GM18873 (cell line): ENCODE measurements at regions not wholly inside any gene's neighbourhood (a gene's known extent, or its start where the extent isn't known, plus 50 kb on each side); places are given as distances from the start of the nearest gene placed in this dataset.

Source experiments
- ATAC-seq: cut with Tn5 transposase; IDR thresholded peaks from one replicate; pipeline ENCODE4 v1.9.1; 2021; ENCODE audit warnings: mild to moderate bottlenecking, moderate library complexity, moderate number of reproducible peaks; ENCODE audit not compliant: unreplicated experiment, low FRiP score

DNA sequence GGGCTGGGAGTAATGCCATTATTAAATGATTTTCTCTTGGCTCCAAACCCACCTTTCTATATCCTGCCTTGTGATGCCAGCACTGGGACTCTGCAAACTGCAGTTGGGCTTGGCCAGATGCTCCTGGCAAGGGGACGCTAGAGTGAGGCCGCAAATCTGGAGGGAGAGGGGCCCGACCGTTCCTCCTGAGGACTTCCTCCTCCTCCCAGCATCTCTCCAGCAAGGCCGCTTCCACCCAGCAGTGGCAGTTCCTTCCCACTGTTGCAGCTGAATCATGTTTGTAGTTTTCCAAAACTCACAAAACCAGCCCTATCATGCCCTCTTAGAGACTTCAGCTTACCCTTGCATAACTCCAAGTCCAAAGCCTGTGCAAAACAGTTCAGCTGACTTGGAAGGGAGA lies 244.4 kb downstream of the FOXA2 start:
- ATAC-seq, result no peak

DNA sequence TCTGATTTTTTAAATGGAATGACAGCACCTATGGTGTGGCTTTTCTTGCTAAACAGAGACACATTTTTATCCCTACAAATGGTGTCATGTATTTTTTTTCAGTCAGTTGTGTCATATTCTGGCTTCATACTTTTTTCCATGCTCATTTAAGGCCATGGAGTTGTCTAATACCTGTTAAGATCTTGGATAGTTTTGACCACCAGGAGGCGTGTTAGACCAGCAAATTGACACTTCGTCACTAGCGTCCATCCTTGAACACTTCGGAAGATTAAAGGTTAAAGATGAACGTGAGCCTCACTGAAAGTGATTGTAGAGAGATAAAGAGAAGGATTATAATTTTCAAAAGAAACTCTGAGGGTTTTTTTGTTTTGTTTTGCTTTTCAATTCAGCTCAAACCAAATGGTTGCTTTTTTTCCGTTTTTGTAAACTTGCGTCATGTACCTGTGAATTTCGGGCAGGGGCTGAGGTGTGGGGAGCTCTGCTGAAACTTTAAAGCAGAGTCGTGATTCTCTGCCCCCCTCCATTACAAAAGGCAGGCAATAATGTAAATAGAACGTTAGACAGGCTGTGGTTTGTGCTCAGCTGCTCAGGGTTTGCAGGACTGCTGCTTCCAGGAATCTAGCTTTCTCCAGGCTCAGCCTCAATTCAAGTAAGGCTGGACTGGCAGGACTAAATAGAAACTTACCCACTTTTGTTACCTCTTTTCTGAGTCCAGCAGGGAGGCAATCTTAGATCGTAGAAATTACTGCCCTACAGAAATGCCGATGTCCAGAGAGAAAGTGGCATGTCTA lies 245.1 kb downstream of the FOXA2 start:
- ATAC-seq, result no peak

DNA sequence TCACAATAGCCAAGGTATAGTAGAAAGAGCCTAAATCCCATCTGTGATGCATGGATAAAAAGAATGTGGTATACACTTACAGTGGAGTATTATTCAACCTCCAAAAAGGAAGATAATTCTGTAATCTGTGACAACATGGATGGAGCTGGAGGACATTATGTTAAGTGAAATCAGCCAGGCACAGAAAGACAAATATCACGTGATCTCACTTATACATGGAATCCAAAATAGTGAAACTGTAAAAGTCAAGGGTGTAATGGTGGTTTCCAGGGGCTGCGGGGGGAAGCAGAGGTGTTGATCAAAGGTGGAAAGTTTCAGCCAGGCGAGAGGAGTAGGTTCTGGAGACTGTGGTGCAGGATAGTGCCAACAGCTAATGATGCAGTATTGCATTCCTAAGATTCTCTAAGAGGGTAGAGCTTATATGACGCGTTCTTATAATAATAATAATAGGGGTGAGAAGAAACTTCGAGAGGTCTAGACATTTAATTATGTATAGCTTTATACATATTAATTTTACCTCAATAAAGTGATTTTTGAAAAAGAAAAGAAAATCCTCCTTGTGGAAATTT lies 246.1 kb downstream of the FOXA2 start:
- ATAC-seq, result no peak

DNA sequence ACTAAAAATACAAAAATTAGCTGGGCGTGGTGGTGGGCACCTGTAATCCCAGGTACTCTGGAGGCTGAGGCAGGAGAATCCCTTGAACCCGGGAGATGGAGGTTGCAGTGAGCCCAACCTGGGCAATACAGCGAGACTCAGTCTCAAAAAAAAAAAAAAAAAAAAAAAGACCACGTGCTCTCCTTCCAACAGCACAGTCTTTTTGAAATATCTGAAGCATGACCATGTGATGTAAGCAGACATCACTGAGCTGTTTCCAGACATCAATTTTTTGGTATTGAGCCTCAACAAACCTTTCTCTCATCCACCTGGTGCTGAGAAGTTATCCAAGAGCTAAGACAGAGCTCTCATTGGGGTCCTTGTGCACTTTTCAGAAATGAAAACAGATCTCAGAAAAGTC lies 249.2 kb downstream of the FOXA2 start:
- ATAC-seq, result no peak

DNA sequence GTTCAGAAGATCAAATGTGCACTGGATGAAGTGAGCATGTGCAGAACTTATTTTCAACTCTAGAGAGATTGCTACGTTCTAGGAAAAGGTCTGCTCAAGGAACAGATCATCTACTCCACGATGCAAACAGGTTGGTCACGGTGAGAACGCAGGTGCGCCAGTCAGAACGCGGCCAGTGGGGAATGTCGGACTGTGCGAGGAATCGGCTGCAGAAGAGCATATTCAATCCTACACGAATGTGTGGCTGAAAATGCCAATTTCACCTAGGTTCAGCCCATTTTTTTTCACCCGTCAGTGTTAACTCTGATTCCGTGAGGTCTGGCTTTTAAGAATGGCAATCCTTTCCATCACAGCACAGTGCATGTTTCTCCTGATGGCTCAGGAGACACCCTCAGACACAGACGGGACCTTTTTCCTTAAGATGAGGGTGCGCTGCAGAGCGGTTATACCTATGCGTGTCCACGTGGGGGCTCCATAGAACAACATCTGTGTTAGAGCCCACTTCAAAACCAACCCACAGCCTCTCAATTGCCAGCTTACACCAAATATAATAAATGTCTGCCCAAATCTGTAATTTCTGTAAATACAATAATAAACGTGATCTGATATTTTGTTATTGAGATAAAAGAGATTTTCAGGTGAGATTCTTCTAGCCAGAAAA lies 250.4 kb downstream of the FOXA2 start:
- peak; percentile 63 for ATAC-seq

DNA sequence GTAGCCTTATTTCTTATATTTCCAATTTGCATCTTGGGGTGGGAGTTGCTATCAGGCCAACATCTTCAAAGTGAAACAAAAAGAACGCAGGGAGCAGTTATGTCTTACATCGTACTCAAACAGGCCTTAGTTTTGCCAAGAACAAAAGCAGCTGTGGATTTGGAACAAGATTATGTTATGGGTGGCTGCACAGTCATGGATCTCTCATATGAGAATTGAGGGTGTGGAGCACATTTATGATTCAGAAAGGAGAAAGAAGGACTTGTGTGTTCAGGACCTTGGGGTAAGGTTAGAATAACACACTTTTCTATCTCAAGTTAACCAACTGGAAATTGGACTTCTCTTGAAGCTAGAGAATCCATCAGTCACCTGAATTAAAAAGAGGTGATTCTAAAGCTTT lies 259.9 kb downstream of the FOXA2 start:
- ATAC-seq, result no peak

DNA sequence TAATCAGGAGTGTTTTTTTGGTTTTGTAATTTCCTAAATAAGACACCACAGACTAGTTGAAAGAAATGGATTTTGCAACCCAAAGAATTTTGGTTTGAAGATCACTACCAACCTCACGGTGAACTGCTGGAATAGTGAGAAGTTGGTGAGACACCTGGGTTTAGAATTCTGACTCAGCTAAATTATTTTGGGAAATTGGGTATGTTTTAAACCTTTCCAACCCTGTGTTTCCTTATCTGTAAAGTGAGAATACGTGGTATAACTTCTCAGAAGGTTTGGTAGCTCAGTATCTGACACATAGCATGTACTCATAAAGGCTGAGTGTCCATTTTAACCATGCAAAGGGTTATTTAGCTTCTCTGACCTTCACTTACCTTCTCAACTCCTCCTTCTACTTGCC lies 261.9 kb downstream of the FOXA2 start:
- no peak for ATAC-seq

DNA sequence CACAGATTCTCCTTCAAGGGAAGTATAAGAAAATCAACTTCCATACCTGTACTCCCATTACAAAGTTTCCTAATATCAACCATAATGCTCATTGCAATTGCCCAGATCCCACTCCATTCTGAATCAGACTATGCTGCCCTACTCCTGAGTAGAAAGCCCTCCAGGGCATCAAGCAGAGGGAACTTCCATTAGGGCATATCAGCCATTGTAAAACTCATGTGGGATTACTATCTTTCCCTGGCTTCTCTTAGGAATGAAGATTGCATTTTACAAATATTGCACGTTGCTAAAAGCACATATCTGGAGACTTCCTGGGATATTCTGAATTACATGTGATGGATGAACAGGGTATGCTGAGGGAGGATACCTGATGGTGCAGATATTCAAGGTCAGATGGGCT lies 263.2 kb downstream of the FOXA2 start:
- ATAC-seq, result no peak

DNA sequence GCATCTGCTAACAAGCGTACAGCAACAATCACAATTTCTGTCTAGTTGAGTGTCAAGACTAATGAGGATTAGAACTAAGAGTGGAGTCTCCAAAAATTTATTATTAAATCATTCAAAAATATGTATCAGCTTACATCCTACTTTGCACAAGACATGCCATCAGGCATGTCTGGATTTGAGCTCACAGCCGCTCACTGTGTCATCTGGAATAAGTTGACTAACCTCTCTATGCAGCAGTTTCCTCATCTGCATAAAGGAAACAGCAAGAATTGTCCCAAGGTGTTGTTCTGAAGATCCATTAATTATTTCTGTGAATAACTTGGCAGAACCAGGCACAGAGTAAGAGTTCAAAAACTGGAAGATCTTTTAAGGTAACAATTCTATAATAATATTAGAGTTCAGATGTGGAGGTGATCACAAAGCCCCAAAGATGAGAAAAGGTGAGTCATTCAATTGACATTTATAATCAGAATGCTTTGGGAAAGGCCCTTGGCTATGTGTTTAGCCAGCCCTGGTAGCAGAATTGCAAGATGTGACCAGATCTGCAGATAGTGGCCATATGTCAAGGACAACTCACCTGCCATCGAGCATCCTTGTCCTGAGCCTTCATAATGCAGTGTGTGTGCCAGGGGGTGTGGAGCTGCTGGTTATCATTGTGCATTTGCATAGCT lies 264.0 kb downstream of the FOXA2 start:
- no peak for ATAC-seq

DNA sequence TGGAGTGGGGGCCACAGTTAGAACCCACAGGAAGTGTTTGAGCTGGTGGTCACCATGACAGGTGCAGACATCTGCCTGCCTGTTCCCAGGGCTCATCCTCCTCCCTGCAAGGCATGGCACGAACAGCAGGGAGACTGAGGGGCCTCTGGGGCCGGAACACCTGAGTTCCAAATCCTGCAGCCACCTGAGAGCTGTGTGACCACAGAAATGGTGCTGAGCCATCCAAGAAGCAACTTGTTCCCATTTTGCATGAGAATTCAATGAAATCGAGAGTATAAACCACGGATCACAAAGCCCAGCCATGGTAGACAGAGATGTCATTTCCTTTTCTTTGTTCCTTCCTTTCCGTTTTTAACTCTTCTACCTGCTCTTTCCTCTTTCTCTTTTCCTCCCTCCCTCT lies 268.6 kb downstream of the FOXA2 start:
- no peak for ATAC-seq

DNA sequence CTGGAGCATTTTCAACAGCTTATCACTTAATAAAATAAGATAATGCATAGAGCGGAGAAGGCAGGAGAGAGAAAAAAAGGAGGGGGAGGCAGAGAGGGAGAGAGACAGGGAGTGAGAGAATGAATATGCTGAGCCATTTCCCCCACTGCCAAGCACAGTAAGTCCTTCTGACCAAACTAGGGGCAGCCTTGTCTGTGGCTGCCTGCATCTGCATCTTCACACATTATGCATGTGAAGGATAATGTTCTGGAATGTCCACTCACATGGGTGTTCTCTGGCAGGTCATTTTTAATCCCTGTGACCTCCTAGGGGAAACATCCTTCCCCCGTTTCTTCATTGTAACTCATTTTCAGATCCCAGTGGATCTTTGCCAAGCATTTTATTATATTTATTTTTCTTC lies 269.3 kb downstream of the FOXA2 start:
- no peak for ATAC-seq

DNA sequence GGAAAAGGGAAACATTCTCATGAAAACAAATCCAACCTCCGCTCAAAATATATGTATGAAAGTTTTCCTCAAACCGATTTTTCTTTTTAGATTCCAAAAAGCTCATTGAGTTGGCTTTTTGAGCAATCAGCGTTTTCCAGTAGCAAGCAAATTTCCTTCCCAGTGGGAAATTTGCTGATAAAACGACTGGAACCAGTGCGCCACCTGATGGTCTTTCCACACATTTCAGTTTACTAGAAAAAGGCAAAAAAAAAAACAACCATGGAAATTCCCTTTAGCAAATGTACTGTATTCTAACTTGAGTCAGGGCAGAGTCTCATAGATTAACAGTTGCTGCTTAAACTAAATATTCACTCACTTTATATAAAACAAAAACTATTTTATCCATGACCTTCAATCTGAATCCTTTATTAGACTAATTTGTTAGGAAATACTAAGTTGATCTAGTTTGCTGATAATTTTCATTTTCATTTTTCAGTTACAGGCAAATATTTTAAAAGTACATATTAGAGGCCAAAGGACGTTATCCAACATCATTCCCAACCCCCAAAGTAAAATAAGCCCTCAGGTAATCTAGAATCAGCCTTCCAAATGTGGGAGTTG lies 271.5 kb downstream of the FOXA2 start:
- no peak for ATAC-seq

DNA sequence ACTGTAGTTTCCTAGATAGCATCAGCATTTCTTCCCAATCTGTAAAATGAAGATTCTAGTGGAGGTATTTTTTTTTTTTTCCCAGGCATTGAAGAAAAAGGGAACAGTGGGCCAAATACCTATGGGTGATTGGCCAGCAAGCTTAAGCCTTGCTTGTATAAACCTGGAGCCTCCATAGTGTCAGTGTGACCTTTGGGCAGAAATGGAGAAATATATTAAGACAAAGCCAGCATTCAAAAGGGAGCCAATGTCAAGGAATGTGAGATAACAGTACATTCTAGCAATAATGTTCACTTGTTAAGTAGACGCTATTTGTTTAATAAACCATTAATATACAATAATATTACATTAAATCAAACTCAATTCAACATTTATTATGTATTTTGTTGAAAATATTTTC lies 275.4 kb downstream of the FOXA2 start:
- no peak for ATAC-seq

DNA sequence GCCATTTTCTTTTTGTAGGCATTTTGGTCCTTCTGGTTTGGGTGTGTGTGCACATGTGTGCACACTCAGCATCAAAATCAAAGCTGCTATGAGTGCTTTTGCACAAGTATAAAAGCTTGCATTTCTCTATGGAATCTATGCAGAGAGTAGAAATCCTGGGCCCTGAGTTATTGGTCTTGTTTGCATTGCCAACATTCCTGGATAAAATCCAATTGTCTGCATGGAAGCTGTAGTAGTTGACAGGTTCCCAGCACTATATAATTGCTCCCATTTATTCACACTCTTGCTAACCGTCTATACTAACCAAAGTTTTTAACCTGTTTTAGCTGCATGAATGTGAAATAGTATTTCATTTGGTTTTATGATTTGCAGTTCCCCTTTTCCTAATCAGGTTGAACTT lies 277.0 kb downstream of the FOXA2 start:
- no peak for ATAC-seq

DNA sequence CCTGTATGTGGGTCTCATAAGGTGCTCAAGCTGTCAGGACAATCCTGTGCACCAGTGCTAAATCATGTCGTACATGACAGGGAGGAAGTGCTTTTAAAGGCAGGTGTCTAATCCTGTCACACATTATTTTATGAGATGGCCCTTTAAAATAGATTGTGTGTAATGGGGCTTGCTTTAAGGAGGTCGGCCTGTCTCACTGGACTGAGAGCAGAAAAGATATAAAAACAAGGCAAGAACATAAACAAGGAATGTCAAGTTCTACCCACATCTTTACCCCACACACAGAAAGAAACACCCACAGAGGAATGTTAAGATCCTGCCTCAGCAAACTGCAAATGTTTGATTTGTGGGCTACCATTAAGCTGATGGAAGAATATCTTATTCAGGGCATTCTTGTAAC lies 279.0 kb downstream of the FOXA2 start:
- ATAC-seq, result no peak

DNA sequence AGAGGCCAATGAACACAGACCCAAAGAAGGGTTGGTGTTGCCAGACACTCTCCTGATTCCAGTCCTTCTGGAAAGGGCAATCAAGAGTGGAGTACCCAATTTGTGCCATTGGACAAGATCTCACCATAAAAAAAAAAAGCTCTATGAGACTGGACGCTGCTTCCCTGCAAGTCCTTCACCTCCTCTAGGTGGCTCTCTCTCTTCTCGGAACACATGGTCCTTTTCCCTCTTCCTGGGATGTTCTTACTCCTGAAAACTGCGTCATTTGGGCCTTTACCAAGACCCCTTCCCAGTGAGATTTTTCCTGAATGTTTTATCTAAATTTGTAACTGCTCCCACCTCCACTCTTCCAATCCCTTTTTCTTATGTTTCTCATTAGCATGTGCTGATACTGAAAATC lies 280.8 kb downstream of the FOXA2 start:
- ATAC-seq, result no peak

DNA sequence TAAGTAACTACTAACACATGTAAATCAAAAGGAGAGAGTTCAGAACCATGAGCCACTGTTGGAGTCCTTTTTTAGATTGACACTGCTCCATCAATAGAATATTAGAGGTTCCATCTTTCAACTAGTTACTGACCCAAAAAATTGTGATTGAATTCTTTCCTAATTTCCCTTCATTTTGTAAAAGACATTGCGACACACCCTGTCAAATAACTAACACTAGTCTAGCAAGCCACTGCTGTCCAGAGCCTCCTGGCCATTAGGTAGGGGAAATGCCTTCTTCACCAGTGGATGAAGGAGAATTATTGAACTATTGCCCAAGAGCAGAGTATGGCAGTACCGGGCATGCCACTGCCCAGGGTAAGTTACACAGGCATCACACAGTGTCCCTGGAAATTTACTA lies 282.3 kb downstream of the FOXA2 start:
- no peak for ATAC-seq

DNA sequence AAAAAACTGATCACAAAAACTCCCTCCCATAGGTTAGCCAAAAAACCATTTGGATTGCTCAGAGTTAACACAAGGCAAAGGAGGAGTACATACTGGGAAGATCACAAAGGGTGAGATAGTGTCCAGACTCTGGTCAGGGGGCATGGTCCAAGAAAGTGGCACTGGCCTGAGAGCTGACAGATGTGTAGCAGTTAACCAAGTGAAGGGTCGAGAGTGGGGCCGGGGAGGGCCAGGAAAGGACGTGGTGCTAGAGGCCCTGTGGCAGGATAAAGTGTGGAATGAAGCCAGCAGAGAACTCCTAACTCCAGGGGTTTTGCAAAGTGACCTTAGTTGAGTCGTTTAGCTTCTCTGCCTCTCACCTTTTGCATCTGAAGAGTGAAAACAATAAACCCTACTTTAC lies 290.5 kb downstream of the FOXA2 start:
- ATAC-seq, result no peak

DNA sequence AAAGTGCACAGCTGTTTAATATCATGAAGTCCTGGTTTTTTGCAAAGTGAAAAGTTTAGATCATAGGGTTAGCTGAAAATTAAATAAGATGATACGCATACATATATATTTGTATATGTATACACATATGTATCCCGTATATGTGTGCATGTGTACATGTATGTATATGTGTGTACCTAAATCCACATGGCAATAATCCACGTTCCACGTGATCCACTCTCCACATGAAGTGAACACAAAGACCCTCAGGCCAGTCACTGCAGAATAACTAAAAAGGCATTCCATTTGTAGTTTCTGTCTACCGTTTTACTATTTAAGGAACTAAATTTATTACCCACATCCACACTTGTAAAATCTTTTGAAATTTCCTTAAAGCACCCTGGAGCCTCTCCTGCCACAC lies 294.9 kb downstream of the FOXA2 start:
- ATAC-seq, result no peak

DNA sequence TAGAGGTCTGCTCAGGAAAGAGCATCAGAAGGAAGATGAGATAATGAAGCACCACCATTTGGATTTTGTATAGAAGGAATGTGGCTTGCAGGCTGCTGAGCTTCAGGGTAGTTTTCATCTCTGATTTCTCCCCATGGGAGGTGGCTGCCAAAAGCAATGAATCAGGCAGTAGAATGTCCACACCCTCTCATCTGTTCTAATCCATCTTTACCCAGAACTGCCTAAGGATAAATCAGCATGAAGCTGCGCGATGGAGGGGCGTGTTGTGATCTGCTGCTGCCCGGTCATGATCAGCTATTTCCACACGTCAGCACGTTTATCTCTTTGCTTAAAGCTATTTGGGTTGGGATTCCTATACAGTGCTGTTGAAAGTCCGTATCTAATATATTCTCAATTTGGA lies 295.4 kb downstream of the FOXA2 start:
- ATAC-seq, result no peak

DNA sequence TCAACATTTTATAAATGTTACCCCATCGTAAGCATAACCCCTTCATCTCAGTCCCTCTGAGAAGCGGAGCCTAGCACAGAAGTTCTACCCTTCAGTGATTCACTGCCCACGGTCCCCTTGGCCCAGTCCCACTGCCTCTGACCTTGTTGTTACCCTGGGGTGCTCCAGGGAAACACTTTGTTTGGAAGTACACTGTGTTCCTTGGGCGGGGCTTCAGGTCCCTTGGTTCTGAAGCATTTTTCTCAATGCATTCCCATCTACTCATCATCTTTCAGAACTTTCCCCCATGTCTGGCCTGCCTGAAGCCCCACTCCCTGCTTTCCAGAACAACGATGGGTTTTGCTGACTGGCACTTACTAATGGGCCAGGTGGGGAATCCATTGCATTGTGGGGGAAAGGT lies 296.2 kb downstream of the FOXA2 start:
- ATAC-seq, result no peak
